Fibroblast of villous mesenchyme (primary cell): ENCODE measurements at regions not wholly inside any gene's neighbourhood (a gene's known extent, or its start where the extent isn't known, plus 50 kb on each side); places are given as distances from the start of the nearest gene placed in this dataset.

Experiments used
- DNase-seq: peaks from one replicate; pipeline ENCODE4 v3.0.0-alpha.2; 2010; ENCODE audit warnings: low read depth
- H3K4me3 ChIP-seq: 2 replicates; pipeline ENCODE4 v1.5.1; 2011; ENCODE audit warnings: low read depth, mild to moderate bottlenecking, low read length
- TF ChIP-seq, protein P1 (sequence below): IDR thresholded peaks from 2 replicates; pipeline ENCODE4 v1.5.1; 2012; ENCODE audit warnings: low read depth, mild to moderate bottlenecking, low read length; ENCODE audit not compliant: insufficient read depth

- no peak for DNase-seq
- no peak overlapping the region for H3K4me3 ChIP-seq
- TF ChIP-seq, protein P1, sequence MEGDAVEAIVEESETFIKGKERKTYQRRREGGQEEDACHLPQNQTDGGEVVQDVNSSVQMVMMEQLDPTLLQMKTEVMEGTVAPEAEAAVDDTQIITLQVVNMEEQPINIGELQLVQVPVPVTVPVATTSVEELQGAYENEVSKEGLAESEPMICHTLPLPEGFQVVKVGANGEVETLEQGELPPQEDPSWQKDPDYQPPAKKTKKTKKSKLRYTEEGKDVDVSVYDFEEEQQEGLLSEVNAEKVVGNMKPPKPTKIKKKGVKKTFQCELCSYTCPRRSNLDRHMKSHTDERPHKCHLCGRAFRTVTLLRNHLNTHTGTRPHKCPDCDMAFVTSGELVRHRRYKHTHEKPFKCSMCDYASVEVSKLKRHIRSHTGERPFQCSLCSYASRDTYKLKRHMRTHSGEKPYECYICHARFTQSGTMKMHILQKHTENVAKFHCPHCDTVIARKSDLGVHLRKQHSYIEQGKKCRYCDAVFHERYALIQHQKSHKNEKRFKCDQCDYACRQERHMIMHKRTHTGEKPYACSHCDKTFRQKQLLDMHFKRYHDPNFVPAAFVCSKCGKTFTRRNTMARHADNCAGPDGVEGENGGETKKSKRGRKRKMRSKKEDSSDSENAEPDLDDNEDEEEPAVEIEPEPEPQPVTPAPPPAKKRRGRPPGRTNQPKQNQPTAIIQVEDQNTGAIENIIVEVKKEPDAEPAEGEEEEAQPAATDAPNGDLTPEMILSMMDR = no peak
These were observed 791.7 kb upstream of the PCDH20 start for GRCh38 chr13:62207388-62207787.

- H3K4me3 ChIP-seq = no peak overlapping the region
- no peak for DNase-seq
- TF ChIP-seq, protein P1 = no peak
These were observed 790.5 kb upstream of the PCDH20 start for GRCh38 chr13:62206165-62206564.

DNA sequence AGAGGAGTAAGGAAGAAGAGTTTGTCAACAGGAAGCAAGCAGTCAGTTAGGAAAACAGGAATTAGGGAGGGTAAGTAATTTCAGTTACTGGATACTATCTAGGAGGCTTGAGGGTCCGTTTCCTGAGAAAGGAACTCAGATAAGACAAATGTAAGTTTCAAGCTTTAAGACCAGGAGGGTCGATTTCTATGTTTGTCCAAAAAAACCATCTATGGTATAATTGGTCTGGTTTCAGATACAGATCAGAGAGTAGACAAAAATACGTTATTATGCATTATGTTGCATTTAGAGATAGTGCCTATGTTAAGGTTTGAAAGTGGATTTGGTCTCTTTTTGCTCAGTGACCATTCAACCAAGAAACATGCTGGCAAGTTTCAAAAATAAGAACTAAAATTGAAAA lies 789.6 kb upstream of the PCDH20 start:
- TF ChIP-seq, protein P1 = no peak
- no peak overlapping the region for H3K4me3 ChIP-seq
- no peak for DNase-seq

GRCh38 chr13:62194371-62194770 lies 778.7 kb upstream of the PCDH20 start:
- DNase-seq = no peak
- H3K4me3 ChIP-seq = no peak overlapping the region
- TF ChIP-seq, protein P1 = no peak

DNA sequence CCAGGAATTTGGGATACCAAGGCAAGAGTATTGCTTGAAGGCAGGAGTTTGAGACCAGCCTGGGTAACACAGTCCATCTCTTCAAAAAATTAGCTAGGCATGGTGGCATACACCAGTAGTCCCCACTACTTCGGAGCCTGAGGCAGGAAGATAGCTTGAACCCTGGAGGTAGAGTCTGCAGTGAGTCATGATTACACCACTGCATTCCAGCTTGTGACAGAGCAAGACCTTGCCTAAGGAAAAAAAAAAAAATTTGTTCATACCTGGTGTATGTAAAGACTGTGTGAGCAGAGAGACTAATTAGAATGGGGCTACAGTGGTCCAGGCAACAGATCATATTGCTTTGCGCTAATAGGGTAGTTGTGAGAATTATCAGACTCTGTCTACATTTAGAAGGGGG lies 778.3 kb upstream of the PCDH20 start:
- TF ChIP-seq, protein P1 = no peak
- H3K4me3 ChIP-seq = no peak overlapping the region
- DNase-seq = no peak

DNA sequence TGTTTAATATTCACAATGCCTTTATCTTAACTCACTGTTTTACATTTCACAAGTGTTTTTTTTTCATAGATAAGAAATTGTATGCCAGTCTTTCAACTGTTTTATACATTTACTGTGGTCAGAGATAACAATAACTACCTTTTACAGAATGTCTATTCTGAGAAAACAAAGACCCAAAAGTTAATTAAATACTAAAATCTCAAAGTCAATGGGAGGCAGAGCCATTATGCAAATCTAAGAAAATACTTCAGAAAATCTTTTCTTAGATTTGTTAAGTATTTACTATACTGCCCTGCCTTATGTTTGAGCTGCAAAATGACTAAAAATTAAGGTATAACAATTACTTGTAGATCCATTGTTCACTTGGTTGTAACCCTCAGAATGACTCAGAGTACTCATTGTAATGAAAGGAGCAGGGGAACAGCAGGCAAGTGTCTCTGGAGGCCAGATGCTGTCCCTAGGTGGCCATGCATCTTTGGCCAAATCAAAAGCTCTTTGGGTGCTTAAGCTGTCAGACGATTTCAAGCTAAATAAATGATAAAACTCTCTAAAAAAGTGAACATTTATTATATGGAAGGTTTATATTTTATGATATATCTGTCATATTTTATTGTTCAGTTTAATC lies 770.1 kb upstream of the PCDH20 start:
- no peak overlapping the region for H3K4me3 ChIP-seq
- TF ChIP-seq, protein P1 = no peak
- DNase-seq = no peak

- DNase-seq = no peak
- H3K4me3 ChIP-seq = no peak overlapping the region
- TF ChIP-seq, protein P1 = no peak
These were observed 760.4 kb upstream of the PCDH20 start for GRCh38 chr13:62176051-62176450.
